GM23248 (cell line): ENCODE measurements at regions not wholly inside any gene's neighbourhood (a gene's known extent, or its start where the extent isn't known, plus 50 kb on each side); places are given as distances from the start of the nearest gene placed in this dataset.

ENCODE experiments used
- EZH2 ChIP-seq: fragments of 200-600 bp; sonication (generic); IDR thresholded peaks from 2 replicates; pipeline ENCODE4 v1.6.1; 2018; ENCODE audit warnings: antibody characterized with exemption, mild to moderate bottlenecking; ENCODE audit not compliant: insufficient read depth, poor library complexity, severe bottlenecking
- EZH2phosphoT487 ChIP-seq: fragments of 200-600 bp; sonication (generic); IDR thresholded peaks from 2 replicates; pipeline ENCODE4 v1.6.1; 2018; ENCODE audit warnings: antibody characterized with exemption, moderate library complexity, mild to moderate bottlenecking, low read depth; ENCODE audit not compliant: insufficient read depth

DNA sequence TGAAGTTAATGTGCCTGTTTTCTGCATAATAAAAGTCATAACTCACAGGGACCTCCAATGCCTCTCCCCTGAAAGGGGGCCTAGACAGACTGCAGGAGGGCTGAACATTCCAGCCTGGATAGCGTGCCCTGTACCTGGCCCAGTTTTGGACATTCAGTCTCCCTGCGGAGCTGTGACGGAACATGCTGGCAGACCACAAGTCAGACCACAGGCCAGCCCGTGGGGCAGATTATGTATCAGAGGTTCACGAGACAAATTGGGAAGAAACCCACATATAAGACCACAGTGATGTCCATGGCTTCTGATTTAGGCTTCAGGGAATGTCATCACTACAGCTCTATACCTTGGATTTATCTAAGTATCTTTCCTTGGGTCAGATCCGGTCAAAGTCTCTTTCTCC, 151.5 kb upstream of the POU3F1 start:
- TF ChIP-seq EZH2 (no peak), EZH2phosphoT487 (no peak)
